H1 (cell line): ENCODE measurements at regions not wholly inside any gene's neighbourhood (a gene's known extent, or its start where the extent isn't known, plus 50 kb on each side); places are given as distances from the start of the nearest gene placed in this dataset.

Experiments used
- CTCF ChIA-PET: fragments of 300-600 bp; sonication (Branson Sonifier 250); formaldehyde crosslinking; loops from one replicate; lab custom pipeline; 2021; ENCODE audit not compliant: partially characterized antibody; lab: Charles Lee
- POLR2A ChIA-PET: fragments of 300-600 bp; sonication (Branson Sonifier 250); formaldehyde crosslinking; loops from one replicate; lab custom pipeline; 2021; ENCODE audit warnings: inconsistent platforms; ENCODE audit not compliant: partially characterized antibody; lab: Charles Lee
- DNase-seq, 2 experiments: peaks; one replicate each; pipeline versions ENCODE4 v3.0.0 to v3.0.0-alpha.2; 2010 to 2022; ENCODE audit warnings: low spot score in 2 of 2, low read depth in 1 of 2, mixed read lengths in 1 of 2
- FAIRE-seq: peaks from 2 replicates; lab custom pipeline; 2011; peaks lifted over from hg19 to GRCh38; lab: Jason Lieb, UNC
- H2AFZ ChIP-seq: 2 replicates; pipeline ENCODE4 v1.8.1; 2012; ENCODE audit warnings: low read length, inconsistent platforms
- H2AK5ac ChIP-seq: 2 replicates; pipeline ENCODE4 v1.6.1; 2013; ENCODE audit warnings: low read depth, low read length
- H2BK120ac ChIP-seq: replicated peaks from 2 replicates; pipeline ENCODE3; 2013; ENCODE audit warnings: low read depth, low read length, inconsistent platforms
- H2BK12ac ChIP-seq: 2 replicates; pipeline ENCODE4 v1.6.1; 2013; ENCODE audit warnings: low read depth, low read length
- H2BK15ac ChIP-seq: 2 replicates; pipeline ENCODE4 v1.6.1; 2013; ENCODE audit warnings: low read length
- H2BK20ac ChIP-seq: 2 replicates; pipeline ENCODE4 v1.6.1; 2013; ENCODE audit warnings: low read length
- H2BK5ac ChIP-seq: 2 replicates; pipeline ENCODE4 v1.6.1; 2013; ENCODE audit warnings: low read depth, low read length
- H3K14ac ChIP-seq: 2 replicates; pipeline ENCODE4 v1.6.1; 2013; ENCODE audit warnings: inconsistent platforms; ENCODE audit not compliant: insufficient read length
- H3K18ac ChIP-seq: 2 replicates; pipeline ENCODE4 v1.6.1; 2013; ENCODE audit warnings: low read length; ENCODE audit errors: extremely low read depth
- H3K23ac ChIP-seq: 2 replicates; pipeline ENCODE4 v1.6.1; 2013; ENCODE audit warnings: inconsistent platforms; ENCODE audit not compliant: insufficient read length
- H3K23me2 ChIP-seq: 2 replicates; pipeline ENCODE4 v1.6.1; 2013; ENCODE audit warnings: low read depth, low read length
- H3K27ac ChIP-seq: 2 replicates; pipeline ENCODE4 v1.6.1; 2011; ENCODE audit warnings: low read depth, low read length, inconsistent platforms
- H3K27me3 ChIP-seq, 4 experiments: replicated peaks in 1 of 4; 1 replicate in 1 of 4; 2 replicates in 3 of 4; pipeline versions ENCODE4 v1.6.1 to v1.8.1; 2011 to 2013; ENCODE audit warnings: low read length in 3 of 4, mild to moderate bottlenecking in 3 of 4, inconsistent platforms in 2 of 4, mixed read lengths in 2 of 4, moderate library complexity in 1 of 4; ENCODE audit not compliant: control insufficient read depth in 3 of 4, insufficient read depth in 3 of 4; ENCODE audit errors: extremely low read depth in 1 of 4
- H3K36me3 ChIP-seq, 4 experiments: 2 replicates each; pipeline versions ENCODE4 v1.6.1 to v1.8.1; 2011 to 2013; ENCODE audit warnings: mild to moderate bottlenecking in 4 of 4, low read length in 3 of 4, moderate library complexity in 2 of 4, control low read depth in 1 of 4, inconsistent platforms in 1 of 4; ENCODE audit not compliant: insufficient read depth in 4 of 4, control insufficient read depth in 2 of 4
- H3K4ac ChIP-seq: replicated peaks from 2 replicates; pipeline ENCODE3; 2013; ENCODE audit warnings: low read length, low read depth, mixed read lengths, inconsistent platforms; ENCODE audit not compliant: insufficient read length
- H3K4me1 ChIP-seq, 4 experiments: replicated peaks in 1 of 4; 1 replicate in 1 of 4; 2 replicates in 3 of 4; pipeline versions ENCODE4 v1.6.1 to v1.8.1; 2011 to 2013; ENCODE audit warnings: low read length in 3 of 4, inconsistent platforms in 2 of 4, mixed read lengths in 1 of 4; ENCODE audit not compliant: insufficient read depth in 4 of 4, control insufficient read depth in 3 of 4
- H3K4me2 ChIP-seq, 2 experiments: 2 replicates each; pipeline versions ENCODE4 v1.6.1 to v1.8.1; 2011 to 2013; ENCODE audit warnings: low read depth in 2 of 2, low read length in 2 of 2, control low read depth in 1 of 2, inconsistent platforms in 1 of 2, mild to moderate bottlenecking in 1 of 2; ENCODE audit not compliant: insufficient read depth in 1 of 2
- H3K4me3 ChIP-seq, 4 experiments: fragments of 200-600, 300-600 bp in 1 of 4; sonication (generic), shearing (Covaris generic), sonication (Bioruptor Twin) in 1 of 4; 2 replicates each; pipeline versions ENCODE4 v1.5.1 to v1.8.1; 2011 to 2016; ENCODE audit warnings: low read length in 4 of 4, low read depth in 3 of 4, control low read depth in 2 of 4, inconsistent platforms in 2 of 4, mild to moderate bottlenecking in 2 of 4, mixed read lengths in 1 of 4, moderate library complexity in 1 of 4; ENCODE audit not compliant: insufficient read depth in 2 of 4; ENCODE audit errors: extremely low read depth in 1 of 4
- H3K56ac ChIP-seq: replicated peaks from 2 replicates; pipeline ENCODE3; 2013; ENCODE audit warnings: low read depth, mild to moderate bottlenecking, mixed read lengths, low read length, inconsistent platforms; ENCODE audit not compliant: insufficient read length
- H3K79me1 ChIP-seq: 2 replicates; pipeline ENCODE4 v1.6.1; 2013; ENCODE audit warnings: low read depth, low read length, control low read depth
- H3K79me2 ChIP-seq, 2 experiments: 2 replicates each; pipeline versions ENCODE4 v1.6.1 to v1.8.1; 2012 to 2013; ENCODE audit warnings: low read length in 2 of 2, mild to moderate bottlenecking in 2 of 2, inconsistent platforms in 1 of 2; ENCODE audit not compliant: insufficient read depth in 2 of 2, control insufficient read depth in 1 of 2
- H3K9ac ChIP-seq, 4 experiments: replicated peaks in 1 of 4; 1 replicate in 1 of 4; 2 replicates in 3 of 4; pipeline versions ENCODE4 v1.6.1 to v1.8.1; 2011 to 2013; ENCODE audit warnings: low read depth in 3 of 4, low read length in 3 of 4, control low read depth in 2 of 4, mild to moderate bottlenecking in 2 of 4, moderate library complexity in 2 of 4, inconsistent platforms in 1 of 4; ENCODE audit errors: extremely low read depth in 1 of 4
- H3K9me3 ChIP-seq, 2 experiments: 2 replicates each; pipeline versions ENCODE4 v1.6.1 to v1.8.1; 2012 to 2013; ENCODE audit warnings: mild to moderate bottlenecking in 2 of 2, moderate library complexity in 2 of 2, control low read depth in 1 of 2, inconsistent platforms in 1 of 2, low read depth in 1 of 2, low read length in 1 of 2, mixed read lengths in 1 of 2; ENCODE audit not compliant: insufficient read depth in 2 of 2
- H4K20me1 ChIP-seq, 2 experiments: replicated peaks in 1 of 2; 2 replicates each; pipeline versions ENCODE3 to v1.8.1; 2011 to 2013; ENCODE audit warnings: inconsistent platforms in 2 of 2, low read length in 2 of 2, mild to moderate bottlenecking in 1 of 2; ENCODE audit not compliant: insufficient read depth in 2 of 2, control insufficient read depth in 1 of 2
- H4K5ac ChIP-seq: 2 replicates; pipeline ENCODE4 v1.6.1; 2013; ENCODE audit warnings: low read length, low read depth, mixed read lengths, inconsistent platforms; ENCODE audit not compliant: insufficient read length
- H4K8ac ChIP-seq: 2 replicates; pipeline ENCODE4 v1.8.0; 2013; ENCODE audit warnings: mild to moderate bottlenecking, moderate library complexity, low read length, inconsistent platforms; ENCODE audit not compliant: insufficient read depth; ENCODE audit errors: extremely low read depth
- H4K91ac ChIP-seq: replicated peaks from 2 replicates; pipeline ENCODE3; 2013; ENCODE audit warnings: low read length, mixed read lengths, inconsistent platforms; ENCODE audit not compliant: insufficient read length
- CBX5 ChIP-seq: fragments of 300-800, 300-1000 bp; sonication (generic); IDR thresholded peaks from 2 replicates; pipeline ENCODE4 v1.7.1; 2016; ENCODE audit warnings: antibody characterized with exemption, low read length, low read depth
- HDAC6 ChIP-seq: IDR thresholded peaks from one replicate; pipeline ENCODE4 v1.7.1; 2012; ENCODE audit warnings: low read depth, mild to moderate bottlenecking, inconsistent platforms, low read length, moderate library complexity
- KDM4A ChIP-seq: IDR thresholded peaks from one replicate; pipeline ENCODE4 v1.7.1; 2012; ENCODE audit warnings: low read depth, mild to moderate bottlenecking, moderate library complexity, low read length, inconsistent platforms; ENCODE audit not compliant: severe bottlenecking
- NRF1 ChIP-seq: IDR thresholded peaks from 2 replicates; pipeline ENCODE4 v1.6.1; 2011; ENCODE audit warnings: mild to moderate bottlenecking, low read depth, low read length, improper control_type of control experiment
- PHF8 ChIP-seq: fragments of 200-600 bp; sonication (generic); conservative IDR thresholded peaks from 2 replicates; pipeline ENCODE4 v1.7.1; 2012; ENCODE audit warnings: low read depth, mild to moderate bottlenecking, inconsistent platforms, low read length, moderate library complexity
- RAD21 ChIP-seq, 2 experiments: IDR thresholded peaks in 1 of 2; conservative IDR thresholded peaks in 1 of 2; 2 replicates each; pipeline ENCODE4 v1.6.1; 2011; ENCODE audit warnings: low read depth in 2 of 2, low read length in 2 of 2, improper control_type of control experiment in 1 of 2, inconsistent platforms in 1 of 2, mild to moderate bottlenecking in 1 of 2, moderate library complexity in 1 of 2
- SP2 ChIP-seq: IDR thresholded peaks from 2 replicates; pipeline ENCODE4 v1.6.1; 2012; ENCODE audit warnings: mild to moderate bottlenecking, low read length, inconsistent platforms
- WGBS, 2 experiments: shearing (Covaris generic) in 1 of 2; methylation state at CpG; one replicate each; pipeline versions ENCODE4 v1.1.6 to v1.1.7; 2013 to 2015; ENCODE audit warnings: low lambda C conversion rate in 2 of 2, mixed read lengths in 2 of 2, inconsistent platforms in 1 of 2, low coverage in 1 of 2, missing lambda C conversion rate in 1 of 2; ENCODE audit not compliant: insufficient replicate concordance in 2 of 2, insufficient coverage in 1 of 2, insufficient read length in 1 of 2; ENCODE audit errors: extremely low coverage in 1 of 2, missing lambda C conversion rate in 1 of 2; 5-methylcytosine and 5-hydroxymethylcytosine counted together

DNA sequence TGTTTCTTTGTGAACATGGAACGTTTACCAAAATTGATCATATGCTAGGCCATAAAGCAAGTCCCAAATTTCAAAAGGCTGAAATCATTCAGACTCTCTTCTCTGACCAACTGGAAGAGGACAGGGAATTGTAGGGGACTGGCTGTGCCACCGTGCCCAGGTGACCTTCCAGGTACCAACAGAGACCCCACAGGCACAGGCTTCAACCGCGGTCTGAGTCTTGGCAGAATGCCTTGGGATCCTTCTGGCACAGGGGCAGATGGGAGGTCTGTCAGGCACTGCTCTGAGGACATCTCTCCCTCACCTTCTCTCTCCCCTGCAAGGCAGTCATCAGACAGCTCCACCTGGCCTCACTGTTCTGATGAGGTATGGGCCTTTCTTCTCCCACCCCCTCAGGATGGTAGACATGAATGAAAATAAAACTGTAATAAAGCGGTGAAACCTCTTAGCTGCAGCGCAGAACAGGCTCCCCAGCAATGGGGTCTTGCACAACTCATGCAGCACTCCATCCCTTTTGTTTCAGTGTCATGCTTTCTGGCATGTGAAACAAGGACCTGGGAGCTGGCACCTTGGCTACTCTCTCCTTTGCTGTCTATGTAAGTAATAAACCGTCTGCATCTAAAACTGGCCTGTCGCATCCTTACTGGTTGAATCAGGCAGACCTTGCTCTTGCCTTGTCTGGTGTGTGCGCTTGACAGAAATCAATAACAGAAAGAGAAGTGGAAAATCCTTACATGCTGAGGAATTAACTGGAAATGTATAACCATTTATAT is 289.2 kb downstream of the KLF13 start:
- no peaks in the 10 kb centered on the region for H3K79me2 ChIP-seq
- WGBS, 2 experiments, result 91% methylated on average over 9 of the region's 9 CpGs; no CpG with 5 or more reads in 1 of the 2 experiments
- H3K4me2 ChIP-seq, result no peak overlapping the region
- no peak overlapping the region for H4K8ac ChIP-seq
- H3K18ac ChIP-seq, result no peak overlapping the region
- no peak overlapping the region for H3K9ac ChIP-seq
- ChIA-PET POLR2A (no interaction called here), CTCF (interaction anchor here (1.1 kb wide), 1 partner anchor 10 kb away, joined by 3 read pairs; no protein-coding TSS in a partner anchor)
- no peak overlapping the region for H3K27ac ChIP-seq
- no peak for FAIRE-seq
- H3K36me3 ChIP-seq, result no peaks in the 10 kb centered on the region
- no peak overlapping the region for H2BK120ac ChIP-seq
- no peak overlapping the region for H3K23ac ChIP-seq
- no peak overlapping the region for H2AFZ ChIP-seq
- no peak for DNase-seq
- no peak overlapping the region for H2BK15ac ChIP-seq
- no peak overlapping the region for H4K5ac ChIP-seq
- H2BK12ac ChIP-seq, result no peak overlapping the region
- no peaks in the 10 kb centered on the region for H3K4me1 ChIP-seq
- H3K79me1 ChIP-seq, result no peaks in the 10 kb centered on the region
- H4K91ac ChIP-seq, result no peak overlapping the region
- no peaks in the 10 kb centered on the region for H3K27me3 ChIP-seq
- no peak overlapping the region for H3K4me3 ChIP-seq
- no peak overlapping the region for H2BK5ac ChIP-seq
- H4K20me1 ChIP-seq, result no peaks in the 10 kb centered on the region
- H2AK5ac ChIP-seq, result no peak overlapping the region
- no peaks in the 10 kb centered on the region for H3K9me3 ChIP-seq
- H3K4ac ChIP-seq, result no peak overlapping the region
- no peak overlapping the region for H2BK20ac ChIP-seq
- no peaks in the 10 kb centered on the region for H3K23me2 ChIP-seq
- H3K14ac ChIP-seq, result no peak overlapping the region
- no peak overlapping the region for H3K56ac ChIP-seq
- TF ChIP-seq NRF1 (no peak), KDM4A (no peak), HDAC6 (no peak), SP2 (no peak), PHF8 (no peak), CBX5 (no peak), RAD21 (IDR thresholded peaks at IDR 0.05 in 1 of 2, conservative IDR thresholded peaks at IDR 0.05 in 1 of 2; ENCODE audit: low read depth in 2 of 2, low read length in 2 of 2) (no peak)
- TF ChIP-seq, all 59 proteins: peak for 0
